HCT116 (cell line): ENCODE measurements at regions not wholly inside any gene's neighbourhood (a gene's known extent, or its start where the extent isn't known, plus 50 kb on each side); places are given as distances from the start of the nearest gene placed in this dataset.

Experiments
- ATAC-seq: fragments of 200-7000 bp; cut with Tn5 transposase; 2 replicates; pipeline ENCODE4 v1.9.1; 2020; ENCODE audit warnings: mild to moderate bottlenecking, moderate library complexity
- BruUV-seq: library from RNA; stranded (reverse); fragments of 400-500 nt; replicated peaks from 2 replicates; lab custom pipeline; 2021; lab: Mats Ljungman, UMichigan
- CTCF ChIA-PET: fragments of 300-600 bp; sonication (Branson Sonifier 250); formaldehyde crosslinking; loops from one replicate; lab custom pipeline; 2021; ENCODE audit warnings: antibody characterized with exemption; lab: Charles Lee
- POLR2A ChIA-PET: fragments of 300-600, 350-600 bp; sonication (Branson Sonifier 250); formaldehyde crosslinking; loops from one replicate; lab custom pipeline; 2021; ENCODE audit warnings: antibody characterized with exemption; lab: Charles Lee
- RAD21 ChIA-PET, 2 experiments: fragments of 300-600 bp; sonication (Branson Sonifier 250); formaldehyde crosslinking; loops; one replicate each; lab custom pipeline; 2023; ENCODE audit warnings: low total read pairs in 2 of 2; ENCODE audit not compliant: uncharacterized antibody in 2 of 2, unreplicated experiment in 2 of 2, low non-redundant PET in 1 of 2; lab: Charles Lee
- DNase-seq: peaks from one replicate; pipeline ENCODE4 v3.0.0-alpha.2; 2010; ENCODE audit warnings: low read depth, low spot score
- H2AFZ ChIP-seq: fragments of 200-600 bp; shearing (Covaris generic), sonication (generic); 2 replicates; pipeline ENCODE4 v1.6.1; 2017; ENCODE audit warnings: low read depth, mixed run types, mixed read lengths, antibody characterized with exemption, low read length; ENCODE audit not compliant: poor library complexity, severe bottlenecking
- H3K27ac ChIP-seq: 2 replicates; pipeline ENCODE4 v1.5.1; 2012; ENCODE audit warnings: low read depth, low read length
- H3K27me3 ChIP-seq: fragments of 200-600 bp; sonication (generic); 2 replicates; pipeline ENCODE4 v1.6.1; 2016; ENCODE audit warnings: mixed run types, low read length, mixed read lengths; ENCODE audit not compliant: insufficient read depth
- H3K36me3 ChIP-seq, 2 experiments: fragments of 200-500 bp in 1 of 2; fragments of 200-600 bp in 1 of 2; sonication (Bioruptor generic) in 1 of 2; sonication (generic) in 1 of 2; 2 replicates each; pipeline versions ENCODE4 v1.5.1 to v1.6.1; 2014 to 2016; ENCODE audit warnings: low read length in 2 of 2, inconsistent platforms in 1 of 2, mixed read lengths in 1 of 2, mixed run types in 1 of 2; ENCODE audit not compliant: insufficient read depth in 2 of 2, control insufficient read depth in 1 of 2
- H3K4me1 ChIP-seq, 2 experiments: fragments of 200-600 bp in 1 of 2; sonication (generic) in 1 of 2; 2 replicates each; pipeline versions ENCODE4 v1.5.1 to v1.6.1; 2012 to 2017; ENCODE audit warnings: low read length in 2 of 2, inconsistent platforms in 1 of 2, mild to moderate bottlenecking in 1 of 2, mixed read lengths in 1 of 2, mixed run types in 1 of 2, moderate library complexity in 1 of 2; ENCODE audit not compliant: insufficient read depth in 2 of 2, control insufficient read depth in 1 of 2
- H3K4me2 ChIP-seq: fragments of 200-600 bp; sonication (generic); 2 replicates; pipeline ENCODE4 v1.6.1; 2017; ENCODE audit warnings: mixed run types, low read length, mixed read lengths
- H3K4me3 ChIP-seq, 2 experiments: fragments of 200-600 bp in 1 of 2; sonication (generic) in 1 of 2; replicated peaks in 1 of 2; 2 replicates each; pipeline ENCODE4 v1.5.1; 2011 to 2016; ENCODE audit warnings: low read length in 2 of 2, control low read depth in 1 of 2, low read depth in 1 of 2, mild to moderate bottlenecking in 1 of 2, mixed read lengths in 1 of 2, mixed run types in 1 of 2
- H3K79me2 ChIP-seq: fragments of 200-600 bp; sonication (generic); 2 replicates; pipeline ENCODE4 v1.6.1; 2017; ENCODE audit warnings: mild to moderate bottlenecking, mixed run types, low read length, moderate library complexity, mixed read lengths; ENCODE audit not compliant: insufficient read depth
- H3K9ac ChIP-seq: fragments of 200-600 bp; sonication (generic); 2 replicates; pipeline ENCODE4 v1.6.1; 2016; ENCODE audit warnings: low read length, mixed read lengths
- H3K9me2 ChIP-seq: fragments of 200-600 bp; sonication (generic), shearing (Covaris generic); 2 replicates; pipeline ENCODE4 v1.6.1; 2017; ENCODE audit warnings: mixed run types, mild to moderate bottlenecking, moderate library complexity; ENCODE audit not compliant: insufficient read depth
- H3K9me3 ChIP-seq, 2 experiments: fragments of 200-500 bp in 1 of 2; fragments of 200-600 bp in 1 of 2; sonication (Bioruptor generic) in 1 of 2; sonication (generic) in 1 of 2; 2 replicates each; pipeline ENCODE4 v1.6.1; 2014 to 2017; ENCODE audit warnings: low read length in 2 of 2, mixed read lengths in 2 of 2, inconsistent platforms in 1 of 2, low read depth in 1 of 2, mild to moderate bottlenecking in 1 of 2, mixed run types in 1 of 2, moderate library complexity in 1 of 2; ENCODE audit not compliant: control insufficient read depth in 1 of 2, insufficient read depth in 1 of 2
- H4K20me1 ChIP-seq: fragments of 200-600 bp; sonication (generic), shearing (Covaris generic); 2 replicates; pipeline ENCODE4 v1.6.1; 2017; ENCODE audit warnings: mixed run types, mild to moderate bottlenecking, moderate library complexity; ENCODE audit not compliant: insufficient read depth
- EZH2phosphoT487 ChIP-seq: fragments of 200-600 bp; IDR thresholded peaks from 2 replicates; pipeline ENCODE4 v1.6.1; 2018; ENCODE audit warnings: antibody characterized with exemption, borderline replicate concordance
- intact Hi-C: fragments of 100-400 bp; cut with micrococcal nuclease; formaldehyde crosslinking; loops from 2 replicates; pipeline ENCODE4 v1.10.0; 2022
- TF ChIP-seq, protein P1 (sequence below): IDR thresholded peaks from 2 replicates; pipeline ENCODE4 v1.6.1; 2012; ENCODE audit warnings: low read depth
- TF ChIP-seq, protein P2 (sequence below): IDR thresholded peaks from 2 replicates; pipeline ENCODE4 v1.6.1; 2011; ENCODE audit warnings: mild to moderate bottlenecking, low read length, moderate library complexity; ENCODE audit not compliant: insufficient replicate concordance; ENCODE audit errors: extremely low read depth

DNA sequence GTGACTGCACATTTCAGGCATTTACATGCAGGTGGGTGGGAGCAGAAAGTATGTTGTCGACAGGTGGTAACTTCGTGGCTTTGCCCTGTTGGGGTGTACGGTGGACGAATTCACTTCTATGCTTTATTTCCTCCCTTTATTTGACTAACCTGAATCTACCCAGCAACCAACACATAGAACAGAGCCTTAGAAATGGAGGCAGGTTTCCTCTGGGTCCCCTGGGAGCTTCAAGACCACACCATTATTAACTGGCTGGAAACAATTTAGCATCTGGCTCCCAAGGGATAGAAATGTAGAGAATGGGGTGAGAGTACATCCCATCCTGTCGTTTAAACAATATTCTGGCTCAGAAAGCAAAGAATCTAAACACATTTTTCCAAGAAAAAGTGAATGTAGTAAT is 244.4 kb downstream of the DLEU7 start:
- no peaks in the 10 kb centered on the region for H3K4me1 ChIP-seq
- TF ChIP-seq, protein P1, sequence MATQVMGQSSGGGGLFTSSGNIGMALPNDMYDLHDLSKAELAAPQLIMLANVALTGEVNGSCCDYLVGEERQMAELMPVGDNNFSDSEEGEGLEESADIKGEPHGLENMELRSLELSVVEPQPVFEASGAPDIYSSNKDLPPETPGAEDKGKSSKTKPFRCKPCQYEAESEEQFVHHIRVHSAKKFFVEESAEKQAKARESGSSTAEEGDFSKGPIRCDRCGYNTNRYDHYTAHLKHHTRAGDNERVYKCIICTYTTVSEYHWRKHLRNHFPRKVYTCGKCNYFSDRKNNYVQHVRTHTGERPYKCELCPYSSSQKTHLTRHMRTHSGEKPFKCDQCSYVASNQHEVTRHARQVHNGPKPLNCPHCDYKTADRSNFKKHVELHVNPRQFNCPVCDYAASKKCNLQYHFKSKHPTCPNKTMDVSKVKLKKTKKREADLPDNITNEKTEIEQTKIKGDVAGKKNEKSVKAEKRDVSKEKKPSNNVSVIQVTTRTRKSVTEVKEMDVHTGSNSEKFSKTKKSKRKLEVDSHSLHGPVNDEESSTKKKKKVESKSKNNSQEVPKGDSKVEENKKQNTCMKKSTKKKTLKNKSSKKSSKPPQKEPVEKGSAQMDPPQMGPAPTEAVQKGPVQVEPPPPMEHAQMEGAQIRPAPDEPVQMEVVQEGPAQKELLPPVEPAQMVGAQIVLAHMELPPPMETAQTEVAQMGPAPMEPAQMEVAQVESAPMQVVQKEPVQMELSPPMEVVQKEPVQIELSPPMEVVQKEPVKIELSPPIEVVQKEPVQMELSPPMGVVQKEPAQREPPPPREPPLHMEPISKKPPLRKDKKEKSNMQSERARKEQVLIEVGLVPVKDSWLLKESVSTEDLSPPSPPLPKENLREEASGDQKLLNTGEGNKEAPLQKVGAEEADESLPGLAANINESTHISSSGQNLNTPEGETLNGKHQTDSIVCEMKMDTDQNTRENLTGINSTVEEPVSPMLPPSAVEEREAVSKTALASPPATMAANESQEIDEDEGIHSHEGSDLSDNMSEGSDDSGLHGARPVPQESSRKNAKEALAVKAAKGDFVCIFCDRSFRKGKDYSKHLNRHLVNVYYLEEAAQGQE: no peak
- no peak for TF ChIP-seq EZH2phosphoT487
- TF ChIP-seq, protein P2, sequence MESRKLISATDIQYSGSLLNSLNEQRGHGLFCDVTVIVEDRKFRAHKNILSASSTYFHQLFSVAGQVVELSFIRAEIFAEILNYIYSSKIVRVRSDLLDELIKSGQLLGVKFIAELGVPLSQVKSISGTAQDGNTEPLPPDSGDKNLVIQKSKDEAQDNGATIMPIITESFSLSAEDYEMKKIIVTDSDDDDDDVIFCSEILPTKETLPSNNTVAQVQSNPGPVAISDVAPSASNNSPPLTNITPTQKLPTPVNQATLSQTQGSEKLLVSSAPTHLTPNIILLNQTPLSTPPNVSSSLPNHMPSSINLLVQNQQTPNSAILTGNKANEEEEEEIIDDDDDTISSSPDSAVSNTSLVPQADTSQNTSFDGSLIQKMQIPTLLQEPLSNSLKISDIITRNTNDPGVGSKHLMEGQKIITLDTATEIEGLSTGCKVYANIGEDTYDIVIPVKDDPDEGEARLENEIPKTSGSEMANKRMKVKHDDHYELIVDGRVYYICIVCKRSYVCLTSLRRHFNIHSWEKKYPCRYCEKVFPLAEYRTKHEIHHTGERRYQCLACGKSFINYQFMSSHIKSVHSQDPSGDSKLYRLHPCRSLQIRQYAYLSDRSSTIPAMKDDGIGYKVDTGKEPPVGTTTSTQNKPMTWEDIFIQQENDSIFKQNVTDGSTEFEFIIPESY: no peak
- TF ChIP-seq, all 23 proteins: peak for 0
- DNase-seq (no peak), ATAC-seq (no peak)
- no peak overlapping the region for H2AFZ ChIP-seq
- BruUV-seq: no TSS peak
- RAD21 ChIA-PET: no interaction called here
- H3K36me3 ChIP-seq: no peaks in the 10 kb centered on the region
- no peaks in the 10 kb centered on the region for H3K9me2 ChIP-seq
- no peaks in the 10 kb centered on the region for H3K9me3 ChIP-seq
- POLR2A ChIA-PET: no interaction called here
- CTCF ChIA-PET: no interaction called here
- H3K4me3 ChIP-seq: no peak overlapping the region
- H4K20me1 ChIP-seq: no peaks in the 10 kb centered on the region
- no peaks in the 10 kb centered on the region for H3K79me2 ChIP-seq
- H3K27ac ChIP-seq: no peak overlapping the region
- no peak overlapping the region for H3K4me2 ChIP-seq
- H3K27me3 ChIP-seq: no peaks in the 10 kb centered on the region
- H3K9ac ChIP-seq: no peak overlapping the region
- intact Hi-C loops: no loop called here
